Epithelial cell of esophagus (primary cell): ENCODE measurements at regions not wholly inside any gene's neighbourhood (a gene's known extent, or its start where the extent isn't known, plus 50 kb on each side); places are given as distances from the start of the nearest gene placed in this dataset.

Experiments
- DNase-seq: peaks from one replicate; pipeline ENCODE4 v3.0.0; 2010; ENCODE audit warnings: low read depth
- H3K4me3 ChIP-seq: 2 replicates; pipeline ENCODE4 v1.5.1; 2011; ENCODE audit warnings: mild to moderate bottlenecking, low read length, control low read depth
- CTCF ChIP-seq: IDR thresholded peaks from 2 replicates; pipeline ENCODE4 v1.5.1; 2011; ENCODE audit warnings: low read depth, mild to moderate bottlenecking, low read length, control low read depth, inconsistent platforms; ENCODE audit not compliant: insufficient read depth; ENCODE audit errors: missing control alignments

- no peak overlapping the region for H3K4me3 ChIP-seq
- no peak for TF ChIP-seq CTCF
- no peak for DNase-seq
Observed at GRCh38 chr13:40329781-40330485, 336.5 kb downstream of the FOXO1 start.

- no peak for TF ChIP-seq CTCF
- peak; percentile 86 for DNase-seq
- H3K4me3 ChIP-seq: no peak overlapping the region
Observed at GRCh38 chr13:40330950-40331349, 335.5 kb downstream of the FOXO1 start.

GRCh38 chr13:40331802-40332201 lies 334.6 kb downstream of the FOXO1 start:
- H3K4me3 ChIP-seq: no peak overlapping the region
- no peak for TF ChIP-seq CTCF
- DNase-seq: no peak

- no peak for TF ChIP-seq CTCF
- H3K4me3 ChIP-seq: peak overlapping the region; percentile 46
- peak; percentile 96 for DNase-seq
Observed at GRCh38 chr13:40333226-40333625, 333.2 kb downstream of the FOXO1 start.

- no peak for DNase-seq
- TF ChIP-seq CTCF: no peak
- peak overlapping the region; percentile 46 for H3K4me3 ChIP-seq
Observed at GRCh38 chr13:40334031-40334430, 332.4 kb downstream of the FOXO1 start.

- TF ChIP-seq CTCF: no peak
- DNase-seq: no peak
- H3K4me3 ChIP-seq: no peak overlapping the region
Observed at GRCh38 chr13:40334616-40335015, 331.8 kb downstream of the FOXO1 start.

GRCh38 chr13:40336228-40337221 lies 329.9 kb downstream of the FOXO1 start:
- no peak overlapping the region for H3K4me3 ChIP-seq
- no peak for DNase-seq
- no peak for TF ChIP-seq CTCF
